ENCODE measurements at regions not wholly inside any gene's neighbourhood (a gene's known extent, or its start where the extent isn't known, plus 50 kb on each side); places are given as distances from the start of the nearest gene placed in this dataset.

GRCh38 chr2:107078584-107078983 is 192.6 kb upstream of the ST6GAL2 start:
- H3K4me1 ChIP-seq (replicated peaks in 1 of 2; ENCODE audit: control insufficient read depth in 2 of 2, insufficient read depth in 2 of 2, low read length in 2 of 2) = no peaks in the 10 kb centered on the region
- no peak for ATAC-seq
- H3K9ac ChIP-seq (ENCODE audit: insufficient read depth in 1 of 2, low read depth in 2 of 2, low read length in 2 of 2) = no peak overlapping the region
- no peak overlapping the region for H3K27ac ChIP-seq (ENCODE audit: extremely low read depth, low read depth, low read length)
- no peak for TF ChIP-seq ZNF311 (CRISPR knock-in tag; IDR thresholded peaks at IDR 0.05)
- TF ChIP-seq ZNF133 (CRISPR knock-in tag; IDR thresholded peaks at IDR 0.05) = no peak
- no peak for TF ChIP-seq ZNF146 (CRISPR knock-in tag; IDR thresholded peaks at IDR 0.05; ENCODE audit: unreplicated experiment)
- TF ChIP-seq SRSF9 (IDR thresholded peaks at IDR 0.05; ENCODE audit: borderline replicate concordance, low read depth, low read length) = no peak
- TF ChIP-seq BRD9 (IDR thresholded peaks at IDR 0.05; ENCODE audit: low read depth, partially characterized antibody) = no peak
- no peak overlapping the region for H3K4me2 ChIP-seq (ENCODE audit: insufficient read depth, low read length)
- H3K9me1 ChIP-seq (ENCODE audit: control insufficient read depth, insufficient read depth, low read length) = no peaks in the 10 kb centered on the region
- intact Hi-C loops (cut with micrococcal nuclease) (no loop called here), in situ Hi-C loops (cut with MboI) (no loop called here)
- H3K27me3 ChIP-seq (ENCODE audit: control insufficient read depth in 2 of 2, insufficient read depth in 2 of 2, low read length in 2 of 2) = no peaks in the 10 kb centered on the region
- DNase-seq (ENCODE audit: extremely low read depth in 1 of 4, low spot score in 3 of 4) = no peak
- no peaks in the 10 kb centered on the region for H3K79me2 ChIP-seq (ENCODE audit: control insufficient read depth, insufficient read depth, low read length)
- no peak for FAIRE-seq
- ChIA-PET POLR2A (no interaction called here), CTCF (ENCODE audit: low intra/inter-chr PET ratio) (interaction anchor here (0.6 kb wide), 1 partner anchor 721 kb away, joined by 3 read pairs; no protein-coding TSS in a partner anchor)
- H4K20me1 ChIP-seq (replicated peaks; ENCODE audit: control insufficient read depth, insufficient read depth, low read length) = no peaks in the 10 kb centered on the region
- no peaks in the 10 kb centered on the region for H3K9me3 ChIP-seq (replicated peaks; ENCODE audit: control insufficient read depth, insufficient read depth, low read depth, low read length)
- 0% methylated on average over 1 of the region's 1 CpG for WGBS (ENCODE audit: insufficient coverage, low coverage, missing lambda C conversion rate)
- H3K36me3 ChIP-seq (ENCODE audit: control insufficient read depth, insufficient read depth, low read length) = no peaks in the 10 kb centered on the region
- BruUV-seq (replicated peaks) = no TSS peak
- H3K4me3 ChIP-seq = no peak overlapping the region
- no peak overlapping the region for H2AFZ ChIP-seq (ENCODE audit: low read depth, low read length)

DNA sequence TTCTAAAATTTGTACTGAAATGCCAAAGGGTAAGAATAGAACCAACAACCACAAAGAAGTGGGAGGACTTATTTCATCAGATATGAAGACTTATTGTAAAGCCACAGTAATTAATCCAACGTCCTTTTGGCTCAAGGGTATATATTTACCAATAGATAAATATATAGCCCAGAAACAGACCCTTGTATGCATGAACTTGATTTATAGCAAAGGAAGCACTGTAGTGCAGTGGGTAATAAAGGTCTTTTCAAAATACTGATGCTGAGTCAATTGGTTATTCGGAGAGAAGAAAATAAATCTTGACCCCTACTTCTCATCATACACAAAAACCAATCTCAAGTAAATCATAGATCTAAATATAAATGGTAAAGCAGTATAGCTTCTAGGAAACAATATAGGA is 200.5 kb upstream of the ST6GAL2 start:
- Histone ChIP-seq H3K4me2 (ENCODE audit: insufficient read depth, low read length) (no peak overlapping the region), H3K27me3 (ENCODE audit: control insufficient read depth in 2 of 2, insufficient read depth in 2 of 2, low read length in 2 of 2) (no peaks in the 10 kb centered on the region), H3K9me1 (ENCODE audit: control insufficient read depth, insufficient read depth, low read length) (no peaks in the 10 kb centered on the region), H3K4me3 (no peak overlapping the region), H2AFZ (ENCODE audit: low read depth, low read length) (no peak overlapping the region), H3K4me1 (replicated peaks in 1 of 2; ENCODE audit: control insufficient read depth in 2 of 2, insufficient read depth in 2 of 2, low read length in 2 of 2) (no peaks in the 10 kb centered on the region), H3K9ac (ENCODE audit: insufficient read depth in 1 of 2, low read depth in 2 of 2, low read length in 2 of 2) (no peak overlapping the region), H3K79me2 (ENCODE audit: control insufficient read depth, insufficient read depth, low read length) (no peaks in the 10 kb centered on the region), H3K36me3 (ENCODE audit: control insufficient read depth, insufficient read depth, low read length) (no peaks in the 10 kb centered on the region), H3K9me3 (replicated peaks; ENCODE audit: control insufficient read depth, insufficient read depth, low read depth, low read length) (no peaks in the 10 kb centered on the region), H4K20me1 (replicated peaks; ENCODE audit: control insufficient read depth, insufficient read depth, low read length) (no peaks in the 10 kb centered on the region), H3K27ac (ENCODE audit: extremely low read depth, low read depth, low read length) (no peak overlapping the region)
- 0% methylated on average over 2 of the region's 2 CpGs for WGBS (ENCODE audit: insufficient coverage, low coverage, missing lambda C conversion rate)
- BruUV-seq (replicated peaks) = no TSS peak
- TF ChIP-seq HSF4 (CRISPR knock-in tag; IDR thresholded peaks at IDR 0.05; ENCODE audit: borderline replicate concordance) = no peak
- no peak for TF ChIP-seq ZMIZ1 (IDR thresholded peaks at IDR 0.05; ENCODE audit: low read depth in 2 of 2, low read length in 2 of 2)
- no peak for TF ChIP-seq SMARCC2 (IDR thresholded peaks at IDR 0.05; ENCODE audit: low read depth)
- TF ChIP-seq BRD4 (IDR thresholded peaks at IDR 0.05) = no peak
- no peak for TF ChIP-seq RBM17 (IDR thresholded peaks at IDR 0.05; ENCODE audit: borderline replicate concordance, low read depth, low read length)
- no peak for TF ChIP-seq MAFG (tag; conservative IDR thresholded peaks at IDR 0.05)
- FAIRE-seq = no peak
- no peak for ATAC-seq
- CTCF ChIA-PET (ENCODE audit: low intra/inter-chr PET ratio) = no interaction called here
- intact Hi-C loops (cut with micrococcal nuclease) (no loop called here), in situ Hi-C loops (cut with MboI) (no loop called here)
- POLR2A ChIA-PET = no interaction called here
- no peak for DNase-seq (ENCODE audit: extremely low read depth in 1 of 4, low spot score in 3 of 4)

All from K562 (cell line).